Muscle layer of colon (tissue), 2 donors: ENCODE measurements at regions not wholly inside any gene's neighbourhood (a gene's known extent, or its start where the extent isn't known, plus 50 kb on each side); places are given as distances from the start of the nearest gene placed in this dataset.

Experiments used
- H3K27ac ChIP-seq: one replicate; pipeline ENCODE4 v1.7.0; 2013; ENCODE audit warnings: low read depth, mild to moderate bottlenecking, low read length, moderate library complexity
- H3K27me3 ChIP-seq, 2 donors: one replicate each; pipeline ENCODE4 v1.7.0; 2013; ENCODE audit warnings: low read length in 2 of 2, mild to moderate bottlenecking in 2 of 2; ENCODE audit not compliant: insufficient read depth in 2 of 2, control insufficient read depth in 1 of 2
- H3K36me3 ChIP-seq: one replicate; pipeline ENCODE4 v1.7.0; 2013; ENCODE audit warnings: mild to moderate bottlenecking, low read length; ENCODE audit not compliant: insufficient read depth
- H3K4me1 ChIP-seq: one replicate; pipeline ENCODE4 v1.7.0; 2013; ENCODE audit warnings: mild to moderate bottlenecking, low read length; ENCODE audit not compliant: insufficient read depth
- H3K4me3 ChIP-seq, 2 donors: one replicate each; pipeline ENCODE4 v1.7.0; 2013; ENCODE audit warnings: low read length in 2 of 2, low read depth in 1 of 2, mild to moderate bottlenecking in 1 of 2, moderate library complexity in 1 of 2
- H3K9ac ChIP-seq: one replicate; pipeline ENCODE4 v1.7.0; 2013; ENCODE audit warnings: low read length
- H3K9me3 ChIP-seq: one replicate; pipeline ENCODE4 v1.7.0; 2013; ENCODE audit warnings: mild to moderate bottlenecking, low read length
- donor health status: abdominal sarcoma.
- donor health status: Adenocarcinoma of cecum.

- Histone ChIP-seq H3K27ac (no peak overlapping the region), H3K4me1 (no peaks in the 10 kb centered on the region), H3K9me3 (no peaks in the 10 kb centered on the region), H3K27me3 (no peaks in the 10 kb centered on the region), H3K36me3 (no peaks in the 10 kb centered on the region), H3K9ac (no peak overlapping the region), H3K4me3 (no peak overlapping the region)
Observed at GRCh38 chr6:132139611-132140010, 188.4 kb upstream of the CCN2 start.

DNA sequence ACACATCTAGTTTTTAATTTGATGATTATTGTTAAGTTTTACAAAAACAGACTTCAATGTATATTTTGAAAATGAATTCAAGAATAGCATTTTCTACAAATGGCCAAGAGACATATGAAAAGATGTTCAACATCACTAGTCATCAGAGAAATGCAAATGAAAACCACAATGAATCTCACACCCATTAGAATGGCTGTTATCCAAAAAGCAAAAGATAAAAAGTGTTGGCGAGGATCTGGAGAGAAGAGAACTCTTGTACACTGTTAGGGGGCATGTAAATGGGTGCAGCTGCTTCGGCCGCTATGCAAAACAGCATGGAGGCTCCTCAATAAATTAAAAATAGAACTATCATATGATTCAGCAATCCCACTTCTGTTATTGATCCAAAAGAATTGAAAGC, 185.8 kb upstream of the CCN2 start:
- no peaks in the 10 kb centered on the region for H3K9me3 ChIP-seq
- no peaks in the 10 kb centered on the region for H3K36me3 ChIP-seq
- H3K4me1 ChIP-seq: peaks cover 22% of the 10 kb centered on the region

GRCh38 chr6:132135409-132135808, 184.2 kb upstream of the CCN2 start:
- H3K9ac ChIP-seq: no peak overlapping the region
- H3K27ac ChIP-seq: no peak overlapping the region
- H3K9me3 ChIP-seq: no peaks in the 10 kb centered on the region
- H3K4me3 ChIP-seq: no peak overlapping the region
- H3K27me3 ChIP-seq: no peaks in the 10 kb centered on the region
- H3K36me3 ChIP-seq: no peaks in the 10 kb centered on the region
- peaks cover 37% of the 10 kb centered on the region for H3K4me1 ChIP-seq

More for the DNA sequence above, 185.8 kb upstream of the CCN2 start:
- no peak overlapping the region for H3K9ac ChIP-seq
- no peak overlapping the region for H3K27ac ChIP-seq
- H3K27me3 ChIP-seq: no peaks in the 10 kb centered on the region
- H3K4me3 ChIP-seq: no peak overlapping the region

DNA sequence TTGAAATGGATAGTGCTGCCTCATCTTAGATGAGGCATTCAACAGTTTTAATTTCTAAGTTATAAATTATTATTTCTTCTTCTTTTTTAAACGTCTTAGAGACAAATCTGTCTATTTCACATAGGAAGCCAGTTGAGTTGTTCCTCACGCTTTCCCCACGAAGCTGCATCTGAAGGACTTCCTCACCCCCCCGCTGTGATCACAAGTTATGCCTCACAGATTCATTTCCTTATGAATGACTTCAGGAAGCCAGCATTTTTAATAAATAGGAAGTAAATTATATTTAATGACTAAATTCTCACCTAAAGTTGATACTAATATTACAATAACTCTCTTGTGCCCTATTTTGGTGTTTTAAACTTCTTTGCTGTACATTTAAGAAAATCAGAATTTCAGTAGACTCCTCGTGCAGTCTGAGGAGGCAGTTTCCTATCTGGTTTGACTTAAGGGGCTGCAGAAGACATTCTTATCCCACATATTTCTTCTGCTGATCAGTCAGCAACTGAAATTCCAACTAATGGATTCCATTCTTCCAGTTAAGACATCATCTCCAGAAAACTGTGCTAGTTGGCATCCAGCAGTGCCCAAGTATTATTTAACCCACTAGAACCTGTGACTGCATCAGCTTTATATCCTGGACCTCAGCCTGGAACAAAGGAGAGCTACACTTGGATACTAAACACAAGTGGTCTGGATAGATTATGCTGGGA, 182.7 kb upstream of the CCN2 start:
- H3K9me3 ChIP-seq: no peaks in the 10 kb centered on the region
- H3K27ac ChIP-seq: peak overlapping the region; percentile 41
- H3K4me1 ChIP-seq: peaks cover 40% of the 10 kb centered on the region

DNA sequence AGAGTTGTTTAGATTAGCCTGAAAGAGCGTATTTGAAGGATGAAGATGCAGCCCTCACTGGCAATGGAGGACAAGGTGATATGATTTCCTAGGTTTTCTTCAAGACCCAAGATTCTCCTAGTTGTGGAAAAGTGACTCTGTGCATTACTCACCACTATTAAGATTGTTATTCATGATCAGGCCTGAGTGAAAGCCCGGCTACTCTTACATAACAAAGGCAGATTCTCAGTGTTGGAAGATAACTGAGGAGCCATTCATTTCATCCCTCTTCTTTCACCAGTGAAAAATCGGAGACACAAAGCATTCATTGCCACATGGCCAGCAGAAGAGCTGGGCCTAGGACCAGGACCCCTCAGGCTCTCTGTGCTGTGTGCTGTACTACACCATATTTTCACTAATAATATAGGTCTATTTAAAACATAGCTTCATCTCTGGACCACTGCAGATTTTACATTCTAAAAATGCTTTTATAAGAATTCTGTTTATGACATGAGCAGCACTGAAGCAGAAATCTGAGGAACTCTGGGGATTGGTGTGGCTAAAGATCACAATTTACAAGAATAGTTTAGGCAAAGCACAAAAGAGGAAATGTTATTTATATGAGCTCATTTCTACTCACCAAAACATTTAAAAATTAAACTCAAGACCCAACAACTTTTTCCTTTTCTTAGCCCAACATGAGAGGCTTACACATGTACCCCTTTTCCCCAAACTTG, 181.9 kb upstream of the CCN2 start:
- H3K9me3 ChIP-seq: no peaks in the 10 kb centered on the region
- H3K27me3 ChIP-seq: no peaks in the 10 kb centered on the region
- H3K4me3 ChIP-seq: no peak overlapping the region
- peaks cover 40% of the 10 kb centered on the region for H3K4me1 ChIP-seq
- H3K9ac ChIP-seq: no peak overlapping the region
- no peaks in the 10 kb centered on the region for H3K36me3 ChIP-seq
- H3K27ac ChIP-seq: peak overlapping the region; percentile 67

More for the DNA sequence above, 182.7 kb upstream of the CCN2 start:
- H3K27me3 ChIP-seq: no peaks in the 10 kb centered on the region
- no peak overlapping the region for H3K4me3 ChIP-seq
- no peaks in the 10 kb centered on the region for H3K36me3 ChIP-seq
- no peak overlapping the region for H3K9ac ChIP-seq

DNA sequence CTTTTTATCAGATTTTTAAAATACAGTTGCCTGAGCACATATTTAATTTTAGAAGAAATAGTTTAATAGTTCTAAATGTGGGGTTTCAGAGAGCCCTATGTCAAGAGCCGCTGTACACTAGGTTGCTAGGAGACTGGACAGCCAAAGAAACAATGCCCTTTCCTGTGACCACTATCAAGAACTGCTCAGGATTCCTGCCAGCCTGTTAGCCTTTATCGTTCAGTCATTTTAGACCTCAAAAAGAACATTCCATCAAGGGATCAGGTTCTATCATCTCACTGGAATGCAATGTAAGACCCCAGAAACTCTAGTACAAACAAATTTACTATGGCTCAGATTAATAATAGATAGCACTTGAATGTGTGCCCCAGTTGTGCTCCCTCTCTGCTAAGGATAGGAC, 181.2 kb upstream of the CCN2 start:
- H3K4me3 ChIP-seq: no peak overlapping the region
- no peaks in the 10 kb centered on the region for H3K27me3 ChIP-seq
- H3K9ac ChIP-seq: no peak overlapping the region
- no peaks in the 10 kb centered on the region for H3K36me3 ChIP-seq
- peaks cover 40% of the 10 kb centered on the region for H3K4me1 ChIP-seq
- H3K9me3 ChIP-seq: no peaks in the 10 kb centered on the region
- peak overlapping the region; percentile 67 for H3K27ac ChIP-seq

- Histone ChIP-seq H3K9ac (peak overlapping the region; percentile 30), H3K27me3 (no peaks in the 10 kb centered on the region), H3K4me3 (peak overlapping the region in 1 of 2 donors; percentile 29), H3K4me1 (peaks cover 40% of the 10 kb centered on the region), H3K36me3 (no peaks in the 10 kb centered on the region), H3K9me3 (no peaks in the 10 kb centered on the region), H3K27ac (peak overlapping the region; percentile 67)
Observed at GRCh38 chr6:132131758-132132157, 180.6 kb upstream of the CCN2 start.

DNA sequence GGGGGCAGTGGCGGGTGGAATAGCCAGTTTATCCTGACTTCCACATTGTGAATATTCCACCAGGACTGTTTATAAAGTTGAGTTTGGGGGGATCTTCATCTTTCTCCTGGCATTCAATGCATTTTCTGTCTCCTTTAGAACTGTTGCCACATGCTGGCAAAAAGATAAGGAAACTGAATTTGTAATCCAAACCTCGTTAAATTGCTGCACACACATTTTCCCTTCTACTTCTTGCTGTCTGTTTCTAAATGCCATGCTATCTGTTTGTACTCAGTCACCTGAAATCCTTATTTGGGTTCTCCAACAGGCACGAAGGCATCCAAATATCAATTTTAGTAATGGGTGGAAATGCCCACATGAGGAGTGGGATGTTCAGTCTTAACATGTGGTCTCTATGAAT, 180.2 kb upstream of the CCN2 start:
- no peaks in the 10 kb centered on the region for H3K36me3 ChIP-seq
- peak overlapping the region; percentile 30 for H3K9ac ChIP-seq
- no peaks in the 10 kb centered on the region for H3K9me3 ChIP-seq
- peaks cover 40% of the 10 kb centered on the region for H3K4me1 ChIP-seq
- H3K27me3 ChIP-seq: no peaks in the 10 kb centered on the region
- H3K4me3 ChIP-seq: peak overlapping the region in 1 of 2 donors; percentile 29
- peak overlapping the region; percentile 67 for H3K27ac ChIP-seq

- peaks cover 40% of the 10 kb centered on the region for H3K4me1 ChIP-seq
- H3K4me3 ChIP-seq: peak overlapping the region in 1 of 2 donors; percentile 29
- no peaks in the 10 kb centered on the region for H3K36me3 ChIP-seq
- H3K27ac ChIP-seq: peak overlapping the region; percentile 67
- no peaks in the 10 kb centered on the region for H3K9me3 ChIP-seq
- peak overlapping the region; percentile 30 for H3K9ac ChIP-seq
- no peaks in the 10 kb centered on the region for H3K27me3 ChIP-seq
Observed at GRCh38 chr6:132130626-132131298, 179.6 kb upstream of the CCN2 start.

- H3K9ac ChIP-seq: no peak overlapping the region
- no peak overlapping the region for H3K4me3 ChIP-seq
- H3K27me3 ChIP-seq: no peaks in the 10 kb centered on the region
- H3K27ac ChIP-seq: no peak overlapping the region
- H3K9me3 ChIP-seq: no peaks in the 10 kb centered on the region
- no peaks in the 10 kb centered on the region for H3K36me3 ChIP-seq
- peaks cover 32% of the 10 kb centered on the region for H3K4me1 ChIP-seq
Observed at GRCh38 chr6:132128424-132128823, 177.3 kb upstream of the CCN2 start.

DNA sequence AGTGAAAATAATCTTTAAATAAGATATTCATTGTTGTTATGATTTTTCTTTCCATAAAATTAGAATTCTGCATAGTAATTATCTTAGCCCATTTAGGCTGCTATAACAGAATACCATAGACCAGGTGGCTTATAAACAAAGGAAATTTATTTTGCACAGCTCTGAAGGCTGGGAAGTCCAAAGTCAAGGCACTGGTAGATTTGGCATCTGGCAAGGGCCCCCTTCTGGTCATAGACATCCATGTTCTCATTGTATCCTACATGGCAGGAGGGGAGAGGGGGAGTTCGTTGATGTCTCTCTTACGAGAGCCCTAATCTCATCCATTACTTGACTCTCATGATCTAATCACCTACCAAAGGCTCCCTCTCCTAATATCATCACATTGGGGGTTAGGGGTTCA, 175.0 kb upstream of the CCN2 start:
- no peaks in the 10 kb centered on the region for H3K36me3 ChIP-seq
- H3K27me3 ChIP-seq: no peaks in the 10 kb centered on the region
- H3K9ac ChIP-seq: no peak overlapping the region
- no peak overlapping the region for H3K4me3 ChIP-seq
- H3K4me1 ChIP-seq: peaks cover 10% of the 10 kb centered on the region
- H3K27ac ChIP-seq: no peak overlapping the region
- H3K9me3 ChIP-seq: no peaks in the 10 kb centered on the region
